GM12865 (cell line): ENCODE measurements at regions not wholly inside any gene's neighbourhood (a gene's known extent, or its start where the extent isn't known, plus 50 kb on each side); places are given as distances from the start of the nearest gene placed in this dataset.

ENCODE experiments used
- DNase-seq: peaks from one replicate; pipeline ENCODE4 v3.0.0; 2010; ENCODE audit warnings: low read depth
- H3K4me3 ChIP-seq: 2 replicates; pipeline ENCODE4 v1.5.1; 2011; ENCODE audit warnings: mild to moderate bottlenecking, low read depth, low read length, control low read depth
- TF ChIP-seq, protein P1 (sequence below): IDR thresholded peaks from 2 replicates; pipeline ENCODE4 v1.5.1; 2011; ENCODE audit warnings: low read length, control low read depth, low read depth, inconsistent platforms; ENCODE audit not compliant: insufficient read depth; ENCODE audit errors: missing control alignments

DNA sequence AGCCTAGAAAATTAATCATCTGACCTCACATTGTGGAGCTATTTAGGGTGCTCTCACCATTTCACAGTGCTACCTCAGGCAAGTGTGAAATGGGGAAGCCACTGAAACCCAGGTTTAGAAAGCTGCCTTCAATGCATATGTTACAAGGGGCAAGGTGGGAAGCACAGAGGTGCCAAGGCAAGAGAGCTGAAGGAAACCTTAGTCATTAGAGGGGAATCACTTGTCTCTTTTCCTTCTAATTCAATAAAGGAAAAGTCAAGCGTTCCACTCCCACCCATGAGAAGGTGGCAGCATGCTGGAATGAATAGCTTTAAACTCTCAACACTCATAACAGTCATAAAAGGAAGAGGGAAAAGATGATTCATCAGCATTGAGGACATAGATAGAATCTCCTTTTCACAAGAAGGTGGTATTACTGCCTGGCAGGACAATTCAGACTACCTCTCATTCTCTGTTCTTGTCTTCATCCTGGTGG, 251.9 kb upstream of the IRAK1BP1 start:
- DNase-seq: peak; percentile 63
- TF ChIP-seq, protein P1, sequence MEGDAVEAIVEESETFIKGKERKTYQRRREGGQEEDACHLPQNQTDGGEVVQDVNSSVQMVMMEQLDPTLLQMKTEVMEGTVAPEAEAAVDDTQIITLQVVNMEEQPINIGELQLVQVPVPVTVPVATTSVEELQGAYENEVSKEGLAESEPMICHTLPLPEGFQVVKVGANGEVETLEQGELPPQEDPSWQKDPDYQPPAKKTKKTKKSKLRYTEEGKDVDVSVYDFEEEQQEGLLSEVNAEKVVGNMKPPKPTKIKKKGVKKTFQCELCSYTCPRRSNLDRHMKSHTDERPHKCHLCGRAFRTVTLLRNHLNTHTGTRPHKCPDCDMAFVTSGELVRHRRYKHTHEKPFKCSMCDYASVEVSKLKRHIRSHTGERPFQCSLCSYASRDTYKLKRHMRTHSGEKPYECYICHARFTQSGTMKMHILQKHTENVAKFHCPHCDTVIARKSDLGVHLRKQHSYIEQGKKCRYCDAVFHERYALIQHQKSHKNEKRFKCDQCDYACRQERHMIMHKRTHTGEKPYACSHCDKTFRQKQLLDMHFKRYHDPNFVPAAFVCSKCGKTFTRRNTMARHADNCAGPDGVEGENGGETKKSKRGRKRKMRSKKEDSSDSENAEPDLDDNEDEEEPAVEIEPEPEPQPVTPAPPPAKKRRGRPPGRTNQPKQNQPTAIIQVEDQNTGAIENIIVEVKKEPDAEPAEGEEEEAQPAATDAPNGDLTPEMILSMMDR: no peak
- no peak overlapping the region; the same call in 1 of the 2 replicates for H3K4me3 ChIP-seq

- DNase-seq: no peak
Measured at GRCh38 chr6:78618970-78619369, 248.4 kb upstream of the IRAK1BP1 start.

GRCh38 chr6:78623554-78623953, 243.8 kb upstream of the IRAK1BP1 start:
- no peak for DNase-seq
- no peak overlapping the region for H3K4me3 ChIP-seq
- TF ChIP-seq, protein P1: no peak

More at GRCh38 chr6:78618970-78619369, 248.4 kb upstream of the IRAK1BP1 start:
- H3K4me3 ChIP-seq: no peak overlapping the region
- TF ChIP-seq, protein P1: no peak

DNA sequence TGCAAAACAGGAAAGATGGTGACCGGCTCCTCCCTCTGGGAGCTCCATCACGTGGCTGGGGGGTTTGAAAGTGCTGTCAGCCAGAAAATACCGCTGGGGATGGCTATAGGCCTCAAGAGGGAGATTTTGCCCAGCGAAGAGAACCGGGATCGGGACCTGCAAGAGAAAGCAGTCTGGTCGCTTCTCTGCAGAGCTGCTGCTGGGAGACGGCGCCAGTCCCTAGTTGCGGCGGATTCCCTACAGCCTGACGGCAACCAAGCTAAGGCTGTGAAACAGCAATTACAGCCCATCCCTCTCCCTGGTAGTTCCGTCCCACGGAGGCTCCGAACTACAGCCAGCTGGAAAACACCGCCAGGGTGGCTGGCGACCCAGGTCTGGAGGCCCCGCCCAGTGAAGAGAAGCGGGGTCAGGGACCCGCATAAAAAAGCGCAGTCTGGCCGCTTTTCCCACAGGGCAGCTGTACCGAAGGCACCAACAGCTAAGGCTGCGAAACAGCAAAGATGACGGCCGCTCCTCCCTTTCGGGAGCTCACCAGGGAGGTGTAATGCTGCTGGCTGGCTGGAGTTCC, 238.1 kb upstream of the IRAK1BP1 start:
- no peak overlapping the region for H3K4me3 ChIP-seq
- no peak for DNase-seq
- TF ChIP-seq, protein P1: no peak

GRCh38 chr6:78629836-78630235, 237.5 kb upstream of the IRAK1BP1 start:
- DNase-seq: no peak
- no peak overlapping the region for H3K4me3 ChIP-seq
- TF ChIP-seq, protein P1: no peak

DNA sequence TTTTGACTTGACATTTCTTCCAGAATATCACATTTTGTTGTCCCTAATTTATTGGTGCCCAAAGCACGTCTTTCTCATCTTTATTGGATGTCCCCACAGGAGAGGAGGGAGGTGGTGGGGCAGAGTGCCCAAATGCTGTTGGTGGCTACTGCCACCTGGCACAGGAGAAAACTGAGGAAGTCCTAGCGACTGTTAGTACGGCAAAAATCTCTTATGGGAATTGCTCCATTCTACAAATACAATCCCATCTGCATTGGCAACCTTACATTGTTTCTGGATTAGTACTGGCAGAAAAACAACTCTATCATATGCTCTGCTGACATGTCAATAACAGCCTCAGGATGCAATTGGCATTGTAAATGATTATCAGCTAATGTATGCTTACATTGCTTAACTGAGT, 235.4 kb upstream of the IRAK1BP1 start:
- TF ChIP-seq, protein P1: no peak
- no peak overlapping the region for H3K4me3 ChIP-seq
- no peak for DNase-seq
